Activated CD8-positive, alpha-beta T cell treated with anti-CD3 and anti-CD28 coated beads, Interleukin-2, amount 10 ng/mL, durations not matched to agents 7 days and 5 days (primary cell): ENCODE measurements at regions not wholly inside any gene's neighbourhood (a gene's known extent, or its start where the extent isn't known, plus 50 kb on each side); places are given as distances from the start of the nearest gene placed in this dataset.

ENCODE experiments used
- ATAC-seq: fragments of 150-1000 bp; cut with Tn5 transposase; one replicate; pipeline ENCODE4 v1.10.0; 2021; ENCODE audit warnings: moderate library complexity
- CTCF ChIA-PET: fragments of 350-600 bp; sonication (Branson Sonifier 250); formaldehyde crosslinking; loops from one replicate; lab custom pipeline; 2021; ENCODE audit warnings: antibody characterized with exemption; lab: Charles Lee
- POLR2A ChIA-PET: fragments of 350-600 bp; sonication (Branson Sonifier 250); formaldehyde crosslinking; loops from one replicate; lab custom pipeline; 2021; ENCODE audit warnings: antibody characterized with exemption; lab: Charles Lee
- DNase-seq: peaks from one replicate; pipeline ENCODE4 v3.0.0-alpha.2; 2020
- H3K27ac Mint-ChIP-seq: one replicate; pipeline ENCODE4 v1.8.0; 2021; ENCODE audit warnings: mild to moderate bottlenecking, mixed read lengths
- H3K27me3 Mint-ChIP-seq: one replicate; pipeline ENCODE4 v1.8.0; 2021; ENCODE audit warnings: low read depth, mixed read lengths
- H3K36me3 Mint-ChIP-seq: one replicate; pipeline ENCODE4 v1.8.0; 2021; ENCODE audit warnings: low read depth, mixed read lengths
- H3K4me1 Mint-ChIP-seq: one replicate; pipeline ENCODE4 v1.8.0; 2021; ENCODE audit warnings: low read depth, mixed read lengths
- H3K4me3 Mint-ChIP-seq: one replicate; pipeline ENCODE4 v1.8.0; 2021; ENCODE audit warnings: mild to moderate bottlenecking, mixed read lengths
- H3K9me3 Mint-ChIP-seq: one replicate; pipeline ENCODE4 v1.8.0; 2022; ENCODE audit warnings: mixed read lengths; ENCODE audit not compliant: insufficient read depth

- Mint-ChIP-seq H3K4me1 (no peaks in the 10 kb centered on the region), H3K4me3 (no peak overlapping the region), H3K27ac (no peak overlapping the region), H3K9me3 (no peaks in the 10 kb centered on the region), H3K36me3 (no peaks in the 10 kb centered on the region), H3K27me3 (peaks cover 7% of the 10 kb centered on the region)
- ATAC-seq = no peak
- no peak for DNase-seq
- ChIA-PET POLR2A (no interaction called here), CTCF (no interaction called here)
These were observed 77.5 kb upstream of the SCEL start for GRCh38 chr13:77457966-77458365.

- DNase-seq (no peak), ATAC-seq (no peak)
- Mint-ChIP-seq H3K27ac (no peak overlapping the region), H3K4me3 (no peak overlapping the region), H3K27me3 (peaks cover 7% of the 10 kb centered on the region), H3K36me3 (no peaks in the 10 kb centered on the region), H3K9me3 (no peaks in the 10 kb centered on the region), H3K4me1 (no peaks in the 10 kb centered on the region)
- ChIA-PET CTCF (interaction anchor here (0.9 kb wide), 1 partner anchor 665 kb away, joined by 3 read pairs; no protein-coding TSS in a partner anchor), POLR2A (no interaction called here)
These were observed 79.2 kb upstream of the SCEL start for GRCh38 chr13:77456271-77456670.

- no peak for DNase-seq
- POLR2A ChIA-PET = no interaction called here
- H3K27ac Mint-ChIP-seq = no peak overlapping the region
- H3K4me1 Mint-ChIP-seq = no peaks in the 10 kb centered on the region
- H3K4me3 Mint-ChIP-seq = no peak overlapping the region
- no peaks in the 10 kb centered on the region for H3K36me3 Mint-ChIP-seq
- CTCF ChIA-PET = no interaction called here
- no peaks in the 10 kb centered on the region for H3K9me3 Mint-ChIP-seq
- peaks cover 9% of the 10 kb centered on the region for H3K27me3 Mint-ChIP-seq
- no peak for ATAC-seq
These were observed 86.2 kb upstream of the SCEL start for GRCh38 chr13:77449265-77449664.

GRCh38 chr13:77448689-77449088 lies 86.8 kb upstream of the SCEL start:
- H3K4me3 Mint-ChIP-seq = no peak overlapping the region
- no peak for DNase-seq
- peaks cover 6% of the 10 kb centered on the region for H3K27me3 Mint-ChIP-seq
- POLR2A ChIA-PET = no interaction called here
- ATAC-seq = no peak
- CTCF ChIA-PET = no interaction called here
- no peaks in the 10 kb centered on the region for H3K4me1 Mint-ChIP-seq
- H3K36me3 Mint-ChIP-seq = no peaks in the 10 kb centered on the region
- H3K9me3 Mint-ChIP-seq = no peaks in the 10 kb centered on the region
- no peak overlapping the region for H3K27ac Mint-ChIP-seq

- ATAC-seq (no peak), DNase-seq (no peak)
- Mint-ChIP-seq H3K27ac (no peak overlapping the region), H3K4me3 (no peak overlapping the region), H3K9me3 (no peaks in the 10 kb centered on the region), H3K27me3 (peaks cover 12% of the 10 kb centered on the region), H3K36me3 (no peaks in the 10 kb centered on the region), H3K4me1 (no peaks in the 10 kb centered on the region)
- POLR2A ChIA-PET = no interaction called here
- CTCF ChIA-PET = no interaction called here
These were observed 92.0 kb upstream of the SCEL start for GRCh38 chr13:77443511-77443910.

- Mint-ChIP-seq H3K4me3 (no peak overlapping the region), H3K9me3 (no peaks in the 10 kb centered on the region), H3K27ac (no peak overlapping the region), H3K36me3 (no peaks in the 10 kb centered on the region), H3K4me1 (no peaks in the 10 kb centered on the region), H3K27me3 (peaks cover 6% of the 10 kb centered on the region)
- POLR2A ChIA-PET = no interaction called here
- ATAC-seq = no peak
- no peak for DNase-seq
- CTCF ChIA-PET = no interaction called here
These were observed 98.2 kb upstream of the SCEL start for GRCh38 chr13:77437267-77437666.

GRCh38 chr13:77434289-77434688 lies 101.2 kb upstream of the SCEL start:
- Mint-ChIP-seq H3K36me3 (no peaks in the 10 kb centered on the region), H3K9me3 (no peaks in the 10 kb centered on the region), H3K4me1 (no peaks in the 10 kb centered on the region), H3K27ac (no peak overlapping the region), H3K27me3 (no peaks in the 10 kb centered on the region), H3K4me3 (no peak overlapping the region)
- POLR2A ChIA-PET = no interaction called here
- CTCF ChIA-PET = no interaction called here
- ATAC-seq (no peak), DNase-seq (no peak)

GRCh38 chr13:77431449-77431848 lies 104.1 kb upstream of the SCEL start:
- ATAC-seq (no peak), DNase-seq (no peak)
- Mint-ChIP-seq H3K4me3 (no peak overlapping the region), H3K27me3 (no peaks in the 10 kb centered on the region), H3K4me1 (no peaks in the 10 kb centered on the region), H3K27ac (no peak overlapping the region), H3K36me3 (no peaks in the 10 kb centered on the region), H3K9me3 (no peaks in the 10 kb centered on the region)
- CTCF ChIA-PET = interaction anchor here (0.9 kb wide), 1 partner anchor 47 kb away, joined by 3 read pairs; no protein-coding TSS in a partner anchor
- POLR2A ChIA-PET = no interaction called here

GRCh38 chr13:77430377-77430951 lies 103.6 kb upstream of the MYCBP2 start:
- CTCF ChIA-PET = no interaction called here
- H3K4me3 Mint-ChIP-seq = no peak overlapping the region
- H3K27ac Mint-ChIP-seq = no peak overlapping the region
- POLR2A ChIA-PET = no interaction called here
- DNase-seq = no peak
- no peaks in the 10 kb centered on the region for H3K36me3 Mint-ChIP-seq
- H3K9me3 Mint-ChIP-seq = no peaks in the 10 kb centered on the region
- no peak for ATAC-seq
- no peaks in the 10 kb centered on the region for H3K4me1 Mint-ChIP-seq
- H3K27me3 Mint-ChIP-seq = no peaks in the 10 kb centered on the region

- H3K9me3 Mint-ChIP-seq = no peaks in the 10 kb centered on the region
- POLR2A ChIA-PET = no interaction called here
- no peak overlapping the region for H3K27ac Mint-ChIP-seq
- H3K36me3 Mint-ChIP-seq = no peaks in the 10 kb centered on the region
- DNase-seq (no peak), ATAC-seq (no peak)
- no peaks in the 10 kb centered on the region for H3K27me3 Mint-ChIP-seq
- no peaks in the 10 kb centered on the region for H3K4me1 Mint-ChIP-seq
- no peak overlapping the region for H3K4me3 Mint-ChIP-seq
- CTCF ChIA-PET = no interaction called here
These were observed 102.6 kb upstream of the MYCBP2 start for GRCh38 chr13:77429320-77430142.

- no peak overlapping the region for H3K4me3 Mint-ChIP-seq
- H3K27ac Mint-ChIP-seq = no peak overlapping the region
- ChIA-PET POLR2A (no interaction called here), CTCF (interaction anchor here (1.4 kb wide), 1 partner anchor 53 kb away, joined by 5 read pairs; no protein-coding TSS in a partner anchor)
- H3K27me3 Mint-ChIP-seq = no peaks in the 10 kb centered on the region
- H3K36me3 Mint-ChIP-seq = no peaks in the 10 kb centered on the region
- ATAC-seq = no peak
- no peaks in the 10 kb centered on the region for H3K9me3 Mint-ChIP-seq
- no peaks in the 10 kb centered on the region for H3K4me1 Mint-ChIP-seq
- no peak for DNase-seq
These were observed 98.8 kb upstream of the MYCBP2 start for GRCh38 chr13:77425705-77426104.

- H3K4me3 Mint-ChIP-seq = no peak overlapping the region
- H3K27me3 Mint-ChIP-seq = no peaks in the 10 kb centered on the region
- H3K27ac Mint-ChIP-seq = no peak overlapping the region
- H3K36me3 Mint-ChIP-seq = no peaks in the 10 kb centered on the region
- ChIA-PET POLR2A (no interaction called here), CTCF (no interaction called here)
- no peaks in the 10 kb centered on the region for H3K4me1 Mint-ChIP-seq
- ATAC-seq (no peak), DNase-seq (no peak)
- H3K9me3 Mint-ChIP-seq = no peaks in the 10 kb centered on the region
These were observed 96.4 kb upstream of the MYCBP2 start for GRCh38 chr13:77423296-77423695.
